NCI-H2081 (cell line): ENCODE measurements at regions not wholly inside any gene's neighbourhood (a gene's known extent, or its start where the extent isn't known, plus 50 kb on each side); places are given as distances from the start of the nearest gene placed in this dataset.

Experiments used
- DNase-seq, 2 experiments: peaks; one replicate each; lab custom pipeline; 2025; lab: John Stamatoyannopoulos, UW

GRCh38 chr6:120627612-120628011 is 706.7 kb downstream of the TBC1D32 start:
- no peak for DNase-seq

- no peak for DNase-seq
These were observed 712.1 kb downstream of the TBC1D32 start for GRCh38 chr6:120622127-120622631.

GRCh38 chr6:120620900-120621299 is 713.4 kb downstream of the TBC1D32 start:
- no peak for DNase-seq

GRCh38 chr6:120615238-120615637 is 719.0 kb downstream of the TBC1D32 start:
- DNase-seq: no peak

- DNase-seq: no peak
These were observed 719.6 kb downstream of the TBC1D32 start for GRCh38 chr6:120614723-120615122.

- DNase-seq: no peak
These were observed 725.5 kb downstream of the TBC1D32 start for GRCh38 chr6:120608826-120609225.

- no peak for DNase-seq
These were observed 727.5 kb downstream of the TBC1D32 start for GRCh38 chr6:120606743-120607142.

- DNase-seq: no peak
These were observed 729.8 kb downstream of the TBC1D32 start for GRCh38 chr6:120604510-120604909.

- no peak for DNase-seq
These were observed 743.7 kb downstream of the TBC1D32 start for GRCh38 chr6:120590611-120591010.

- DNase-seq: no peak
These were observed 745.9 kb downstream of the TBC1D32 start for GRCh38 chr6:120588424-120588823.

- no peak for DNase-seq
These were observed 746.9 kb downstream of the TBC1D32 start for GRCh38 chr6:120587381-120587780.

GRCh38 chr6:120584111-120584760 is 750.0 kb downstream of the TBC1D32 start:
- no peak for DNase-seq

GRCh38 chr6:120576061-120576460 is 758.2 kb downstream of the TBC1D32 start:
- no peak for DNase-seq

- DNase-seq: no peak
These were observed 764.6 kb downstream of the TBC1D32 start for GRCh38 chr6:120569714-120570113.

GRCh38 chr6:120564779-120565178 is 769.5 kb downstream of the TBC1D32 start:
- DNase-seq: no peak

GRCh38 chr6:120558294-120558693 is 776.0 kb downstream of the TBC1D32 start:
- no peak for DNase-seq

GRCh38 chr6:120557554-120557953 is 776.7 kb downstream of the TBC1D32 start:
- no peak for DNase-seq

- DNase-seq: peak in 1 of 2 experiments; percentile 4
These were observed 777.8 kb downstream of the TBC1D32 start for GRCh38 chr6:120556491-120556890.

GRCh38 chr6:120553353-120553752 is 780.9 kb downstream of the TBC1D32 start:
- DNase-seq: no peak

- no peak for DNase-seq
These were observed 788.9 kb downstream of the TBC1D32 start for GRCh38 chr6:120545353-120545752.

- DNase-seq: no peak
These were observed 799.3 kb downstream of the TBC1D32 start for GRCh38 chr6:120534954-120535353.

GRCh38 chr6:120526576-120526975 is 807.7 kb downstream of the TBC1D32 start:
- DNase-seq: no peak

GRCh38 chr6:120514544-120514943 is 819.7 kb downstream of the TBC1D32 start:
- no peak for DNase-seq

- DNase-seq: no peak
These were observed 822.6 kb downstream of the TBC1D32 start for GRCh38 chr6:120511712-120512111.
